ENCODE measurements at regions not wholly inside any gene's neighbourhood (a gene's known extent, or its start where the extent isn't known, plus 50 kb on each side); places are given as distances from the start of the nearest gene placed in this dataset.

GRCh38 chr13:111502957-111503356 is 182.5 kb downstream of the TEX29 start:
- TF ChIP-seq CTCF (IDR thresholded peaks at IDR 0.05; ENCODE audit: control insufficient read depth, insufficient read depth, low read depth, low read length, missing control alignments): no peak
- no peak overlapping the region for H3K4me3 ChIP-seq (ENCODE audit: control insufficient read depth, low read depth, low read length)
- DNase-seq (ENCODE audit: low read depth): no peak

DNA sequence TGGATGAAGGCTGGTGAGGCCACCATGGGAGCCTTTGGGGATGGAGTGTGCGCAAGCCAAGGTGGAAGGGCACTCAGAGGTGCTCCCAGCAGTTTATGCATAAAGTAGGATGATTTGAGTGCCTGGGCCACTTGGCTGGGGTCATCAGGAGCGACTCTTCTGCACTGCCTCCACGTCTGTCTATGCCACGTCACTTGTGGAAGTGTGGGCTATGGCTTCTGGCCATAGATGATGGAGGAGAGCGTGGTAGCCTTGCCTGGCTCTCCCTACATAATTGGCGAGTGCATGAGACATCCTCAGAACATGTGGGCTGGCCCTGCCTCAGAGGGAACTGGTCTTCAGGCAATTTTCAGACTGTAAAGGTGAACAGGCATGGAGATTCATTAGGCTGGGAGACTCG is 182.9 kb downstream of the TEX29 start:
- TF ChIP-seq CTCF (IDR thresholded peaks at IDR 0.05; ENCODE audit: control insufficient read depth, insufficient read depth, low read depth, low read length, missing control alignments): no peak
- DNase-seq (ENCODE audit: low read depth): no peak
- no peak overlapping the region for H3K4me3 ChIP-seq (ENCODE audit: control insufficient read depth, low read depth, low read length)

DNA sequence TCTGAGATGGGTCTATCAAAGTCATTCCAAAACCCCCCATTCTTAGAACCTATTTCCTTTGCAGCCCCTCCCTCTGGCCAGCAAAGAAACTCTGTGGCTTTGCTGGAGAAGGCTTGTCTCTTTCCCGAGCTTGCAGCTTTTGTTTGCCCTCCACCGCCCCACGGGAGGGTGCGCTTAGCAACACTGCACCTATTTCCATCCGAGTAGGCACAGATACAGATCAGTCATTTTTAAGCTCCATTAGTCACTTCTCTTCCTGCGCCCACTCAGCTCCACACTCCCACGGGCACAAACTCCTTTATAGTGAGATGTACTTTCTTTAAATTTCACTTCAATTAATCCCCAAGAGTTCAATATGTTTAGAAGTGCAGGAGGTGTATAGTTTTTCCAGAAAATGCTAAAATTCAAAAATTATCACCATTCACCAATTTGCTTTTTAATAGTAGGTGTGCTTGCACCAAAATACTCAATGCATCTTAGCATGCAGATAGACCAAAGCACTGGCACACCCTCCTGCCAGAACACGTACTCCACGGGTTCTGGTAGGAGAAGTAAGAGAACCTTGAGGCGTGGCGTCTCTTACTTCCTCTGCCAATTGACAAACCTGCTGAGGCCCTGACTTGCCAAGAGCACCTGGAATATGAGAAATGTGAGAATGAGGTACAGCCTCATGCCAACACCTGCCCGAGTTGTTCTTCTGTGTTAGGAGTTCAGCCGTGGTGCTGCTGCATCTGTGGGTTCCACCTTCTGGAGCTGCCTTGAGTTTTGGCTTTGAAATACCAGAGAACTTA is 183.7 kb downstream of the TEX29 start:
- no peak overlapping the region for H3K4me3 ChIP-seq (ENCODE audit: control insufficient read depth, low read depth, low read length)
- TF ChIP-seq CTCF (IDR thresholded peaks at IDR 0.05; ENCODE audit: control insufficient read depth, insufficient read depth, low read depth, low read length, missing control alignments): no peak
- no peak for DNase-seq (ENCODE audit: low read depth)

DNA sequence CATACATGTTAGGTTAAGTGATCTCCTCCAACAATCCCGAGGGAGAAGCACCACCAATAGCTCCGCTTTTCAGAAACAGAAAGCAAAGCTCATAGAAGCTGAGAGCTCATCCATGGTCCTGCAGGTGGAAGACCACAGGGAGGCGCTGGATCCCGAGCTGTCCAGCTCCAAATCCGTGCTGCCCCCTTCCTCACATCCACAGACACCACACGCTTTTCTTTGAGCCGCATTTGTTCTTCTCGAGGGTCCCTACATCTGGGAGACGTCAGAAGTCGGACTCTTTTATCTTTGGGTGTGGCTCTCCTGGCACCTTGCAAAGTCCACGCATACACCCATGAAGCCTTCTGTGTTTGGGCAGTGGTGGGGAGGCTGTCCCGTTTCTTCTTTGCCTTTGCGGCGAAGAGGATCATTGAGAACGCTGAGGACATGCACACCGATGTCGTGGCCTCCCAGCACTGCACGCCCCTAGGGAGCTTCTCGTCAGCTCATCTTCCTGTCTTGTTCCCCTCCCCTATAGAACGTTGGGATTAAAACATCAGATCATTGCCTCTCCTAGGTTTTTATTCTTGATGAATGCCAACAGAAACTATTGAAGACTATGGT is 184.8 kb downstream of the TEX29 start:
- no peak for DNase-seq (ENCODE audit: low read depth)
- no peak overlapping the region for H3K4me3 ChIP-seq (ENCODE audit: control insufficient read depth, low read depth, low read length)
- TF ChIP-seq CTCF (IDR thresholded peaks at IDR 0.05; ENCODE audit: control insufficient read depth, insufficient read depth, low read depth, low read length, missing control alignments): no peak

DNA sequence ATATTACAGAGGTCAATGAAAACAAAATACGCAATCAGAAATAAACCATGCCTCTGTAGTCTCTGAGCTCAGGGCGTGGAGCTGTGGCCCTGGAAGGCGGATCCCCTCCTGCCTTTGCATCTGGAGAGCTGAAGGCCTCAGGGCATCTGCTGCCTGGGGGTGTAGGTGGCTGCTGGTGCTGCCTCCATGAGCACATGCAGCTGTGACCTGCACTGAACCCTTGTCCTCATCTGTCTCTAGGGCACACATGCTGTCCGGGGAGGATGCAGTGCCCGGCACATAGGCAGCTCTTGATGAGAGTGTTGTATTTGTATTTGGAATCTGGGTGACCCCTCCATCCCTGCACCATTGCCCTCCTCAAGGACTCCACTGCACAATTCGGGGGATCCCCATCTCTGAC is 185.7 kb downstream of the TEX29 start:
- no peak for DNase-seq (ENCODE audit: low read depth)
- no peak for TF ChIP-seq CTCF (IDR thresholded peaks at IDR 0.05; ENCODE audit: control insufficient read depth, insufficient read depth, low read depth, low read length, missing control alignments)

DNA sequence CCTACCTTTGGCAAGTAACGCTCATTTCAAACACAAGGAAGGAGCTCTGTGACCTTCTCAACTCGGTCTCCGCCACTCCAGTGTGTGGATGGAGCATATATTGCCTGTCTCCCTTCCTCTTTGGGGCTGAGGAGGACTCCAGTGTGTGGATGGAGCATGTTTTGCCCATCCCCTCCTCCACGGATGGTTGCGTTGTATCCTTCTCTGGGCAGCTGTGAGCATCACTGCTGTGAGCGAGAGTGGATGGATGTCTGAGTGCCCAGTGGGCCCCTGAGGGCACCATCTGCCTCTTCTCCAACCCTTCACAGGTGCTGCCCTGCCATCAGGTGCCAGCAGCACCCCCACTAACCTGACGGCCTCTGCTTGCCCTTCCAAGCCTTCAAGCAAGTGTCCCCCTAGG is 186.2 kb downstream of the TEX29 start:
- TF ChIP-seq CTCF (IDR thresholded peaks at IDR 0.05; ENCODE audit: control insufficient read depth, insufficient read depth, low read depth, low read length, missing control alignments): no peak
- no peak overlapping the region for H3K4me3 ChIP-seq (ENCODE audit: control insufficient read depth, low read depth, low read length)
- DNase-seq (ENCODE audit: low read depth): no peak

More for the DNA sequence above, 185.7 kb downstream of the TEX29 start:
- no peak overlapping the region for H3K4me3 ChIP-seq (ENCODE audit: control insufficient read depth, low read depth, low read length)

Data from AG09309 (cell line).